Epithelial cell of esophagus (primary cell): ENCODE measurements at regions not wholly inside any gene's neighbourhood (a gene's known extent, or its start where the extent isn't known, plus 50 kb on each side); places are given as distances from the start of the nearest gene placed in this dataset.

Experiments
- DNase-seq: peaks from one replicate; pipeline ENCODE4 v3.0.0; 2010; ENCODE audit warnings: low read depth
- H3K4me3 ChIP-seq: 2 replicates; pipeline ENCODE4 v1.5.1; 2011; ENCODE audit warnings: mild to moderate bottlenecking, low read length, control low read depth
- TF ChIP-seq, protein P1 (sequence below): IDR thresholded peaks from 2 replicates; pipeline ENCODE4 v1.5.1; 2011; ENCODE audit warnings: low read depth, mild to moderate bottlenecking, low read length, control low read depth, inconsistent platforms; ENCODE audit not compliant: insufficient read depth; ENCODE audit errors: missing control alignments

GRCh38 chr5:7192016-7192415 lies 203.9 kb upstream of the ADCY2 start:
- no peak for DNase-seq
- no peak overlapping the region for H3K4me3 ChIP-seq
- TF ChIP-seq, protein P1, sequence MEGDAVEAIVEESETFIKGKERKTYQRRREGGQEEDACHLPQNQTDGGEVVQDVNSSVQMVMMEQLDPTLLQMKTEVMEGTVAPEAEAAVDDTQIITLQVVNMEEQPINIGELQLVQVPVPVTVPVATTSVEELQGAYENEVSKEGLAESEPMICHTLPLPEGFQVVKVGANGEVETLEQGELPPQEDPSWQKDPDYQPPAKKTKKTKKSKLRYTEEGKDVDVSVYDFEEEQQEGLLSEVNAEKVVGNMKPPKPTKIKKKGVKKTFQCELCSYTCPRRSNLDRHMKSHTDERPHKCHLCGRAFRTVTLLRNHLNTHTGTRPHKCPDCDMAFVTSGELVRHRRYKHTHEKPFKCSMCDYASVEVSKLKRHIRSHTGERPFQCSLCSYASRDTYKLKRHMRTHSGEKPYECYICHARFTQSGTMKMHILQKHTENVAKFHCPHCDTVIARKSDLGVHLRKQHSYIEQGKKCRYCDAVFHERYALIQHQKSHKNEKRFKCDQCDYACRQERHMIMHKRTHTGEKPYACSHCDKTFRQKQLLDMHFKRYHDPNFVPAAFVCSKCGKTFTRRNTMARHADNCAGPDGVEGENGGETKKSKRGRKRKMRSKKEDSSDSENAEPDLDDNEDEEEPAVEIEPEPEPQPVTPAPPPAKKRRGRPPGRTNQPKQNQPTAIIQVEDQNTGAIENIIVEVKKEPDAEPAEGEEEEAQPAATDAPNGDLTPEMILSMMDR = no peak

- H3K4me3 ChIP-seq = no peak overlapping the region
- TF ChIP-seq, protein P1 = no peak
- no peak for DNase-seq
These were observed 193.1 kb upstream of the ADCY2 start for GRCh38 chr5:7202846-7203245.

- no peak overlapping the region for H3K4me3 ChIP-seq
- TF ChIP-seq, protein P1 = no peak
- DNase-seq = no peak
These were observed 188.0 kb upstream of the ADCY2 start for GRCh38 chr5:7207979-7208378.

GRCh38 chr5:7208938-7209337 lies 187.0 kb upstream of the ADCY2 start:
- no peak overlapping the region for H3K4me3 ChIP-seq
- DNase-seq = no peak
- TF ChIP-seq, protein P1 = no peak

DNA sequence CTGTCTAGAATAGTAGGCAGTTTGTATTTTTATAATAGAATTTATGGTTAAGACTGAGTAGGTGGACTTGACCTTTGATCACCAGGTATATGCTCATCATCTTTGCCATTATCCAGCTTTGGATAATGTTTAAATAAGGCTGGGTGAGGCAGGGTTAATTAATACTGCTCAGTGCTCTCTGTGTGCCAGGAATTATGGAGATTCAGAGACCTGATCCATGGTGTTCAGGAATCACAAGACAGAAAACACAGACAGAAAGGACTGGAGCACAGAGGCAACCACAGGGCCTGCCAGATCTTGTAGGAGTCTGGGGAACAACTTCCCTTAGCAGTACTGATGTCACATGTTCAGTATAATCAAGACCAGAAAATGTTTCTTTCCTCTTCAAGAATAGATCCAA lies 186.3 kb upstream of the ADCY2 start:
- TF ChIP-seq, protein P1 = no peak
- DNase-seq = peak; percentile 45
- no peak overlapping the region for H3K4me3 ChIP-seq

DNA sequence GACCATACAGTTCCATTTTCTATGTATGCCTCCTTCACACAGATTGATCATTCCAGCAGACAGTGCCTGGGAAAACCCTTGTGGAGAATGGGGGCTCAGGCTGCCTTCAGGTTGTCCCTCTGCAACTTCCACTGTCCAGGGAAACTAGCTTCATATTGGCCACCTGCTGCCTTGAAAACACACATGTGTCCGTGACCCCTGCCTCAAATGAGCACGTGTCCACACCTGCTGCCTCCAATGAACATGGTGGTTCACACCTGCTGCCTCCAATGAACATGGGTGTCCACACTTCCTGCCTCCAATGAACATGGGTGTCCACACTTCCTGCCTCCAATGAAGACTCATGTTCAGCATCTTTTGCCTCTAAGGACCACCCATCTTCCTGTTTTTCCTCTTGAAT lies 185.4 kb upstream of the ADCY2 start:
- no peak overlapping the region for H3K4me3 ChIP-seq
- TF ChIP-seq, protein P1 = no peak
- no peak for DNase-seq

- DNase-seq = no peak
- TF ChIP-seq, protein P1 = no peak
- no peak overlapping the region for H3K4me3 ChIP-seq
These were observed 182.4 kb upstream of the ADCY2 start for GRCh38 chr5:7213525-7213924.
